Ovary (tissue), 3 donors: ENCODE measurements at regions not wholly inside any gene's neighbourhood (a gene's known extent, or its start where the extent isn't known, plus 50 kb on each side); places are given as distances from the start of the nearest gene placed in this dataset.

Experiments
- CTCF ChIP-seq, 3 donors: fragments of 450-650 bp in 2 of 3; fragments of 200-600 bp in 1 of 3; IDR thresholded peaks; one replicate each; pipeline versions ENCODE4 v1.5.1 to v1.8.0; 2016 to 2022; ENCODE audit warnings: antibody characterized with exemption in 3 of 3, mild to moderate bottlenecking in 1 of 3
- EP300 ChIP-seq: sonication (generic); formaldehyde crosslinking; IDR thresholded peaks from one replicate; pipeline ENCODE4 v1.6.1; 2017; ENCODE audit warnings: antibody characterized with exemption
- POLR2A ChIP-seq: fragments of 450-650 bp; IDR thresholded peaks from one replicate; pipeline ENCODE4 v1.6.1; 2017; ENCODE audit warnings: antibody characterized with exemption, mild to moderate bottlenecking, moderate library complexity
- donor health status: DM: no; HTN: no; CAD: no.

GRCh38 chr11:69369945-69370344 lies 76.0 kb downstream of the MYEOV start:
- TF ChIP-seq CTCF (IDR thresholded peaks at IDR 0.05) = no peak
- TF ChIP-seq POLR2A = no peak
- no peak for TF ChIP-seq EP300
